Epithelial cell of proximal tubule (primary cell): ENCODE measurements at regions not wholly inside any gene's neighbourhood (a gene's known extent, or its start where the extent isn't known, plus 50 kb on each side); places are given as distances from the start of the nearest gene placed in this dataset.
"Not testable (repeated sequence)": the region's sequence is repeated elsewhere in the genome, so short reads cannot be mapped to it uniquely, and the experiment has no call there.

Experiments used
- DNase-seq: peaks from one replicate; pipeline ENCODE4 v3.0.0-alpha.2; 2011; ENCODE audit warnings: low read depth
- H3K4me3 ChIP-seq: 2 replicates; pipeline ENCODE4 v1.5.1; 2011; ENCODE audit warnings: low read depth, mild to moderate bottlenecking, low read length
- TF ChIP-seq, protein P1 (sequence below): conservative IDR thresholded peaks from 2 replicates; pipeline ENCODE4 v1.5.1; 2012; ENCODE audit warnings: low read depth, mild to moderate bottlenecking, low read length

DNA sequence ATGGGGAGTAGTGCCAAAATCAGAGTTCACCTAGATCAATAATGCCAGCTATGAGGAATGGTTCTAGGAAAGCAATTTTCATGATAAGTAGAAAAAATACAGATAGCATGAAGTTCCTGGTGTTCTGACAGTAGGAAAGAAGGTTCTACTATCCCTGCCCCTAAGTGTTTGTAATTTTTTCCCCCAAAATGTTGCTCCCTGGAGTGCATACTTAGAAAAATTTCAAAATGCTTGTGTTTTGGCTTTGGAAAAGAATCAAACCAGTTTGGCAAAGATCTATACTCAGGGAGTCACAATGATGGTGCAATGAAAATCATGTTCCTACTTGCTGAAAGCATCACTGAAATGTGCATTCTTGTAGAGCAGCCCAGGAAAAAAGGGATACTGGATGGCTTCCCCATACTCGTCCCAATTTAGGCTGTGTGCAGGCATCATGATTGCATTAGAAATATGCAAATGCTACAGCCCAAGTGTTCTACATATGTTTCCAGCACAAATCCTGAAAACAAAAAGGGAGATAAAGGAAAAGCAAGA, 74.7 kb downstream of the LPAR4 start:
- DNase-seq, result no peak
- TF ChIP-seq, protein P1, sequence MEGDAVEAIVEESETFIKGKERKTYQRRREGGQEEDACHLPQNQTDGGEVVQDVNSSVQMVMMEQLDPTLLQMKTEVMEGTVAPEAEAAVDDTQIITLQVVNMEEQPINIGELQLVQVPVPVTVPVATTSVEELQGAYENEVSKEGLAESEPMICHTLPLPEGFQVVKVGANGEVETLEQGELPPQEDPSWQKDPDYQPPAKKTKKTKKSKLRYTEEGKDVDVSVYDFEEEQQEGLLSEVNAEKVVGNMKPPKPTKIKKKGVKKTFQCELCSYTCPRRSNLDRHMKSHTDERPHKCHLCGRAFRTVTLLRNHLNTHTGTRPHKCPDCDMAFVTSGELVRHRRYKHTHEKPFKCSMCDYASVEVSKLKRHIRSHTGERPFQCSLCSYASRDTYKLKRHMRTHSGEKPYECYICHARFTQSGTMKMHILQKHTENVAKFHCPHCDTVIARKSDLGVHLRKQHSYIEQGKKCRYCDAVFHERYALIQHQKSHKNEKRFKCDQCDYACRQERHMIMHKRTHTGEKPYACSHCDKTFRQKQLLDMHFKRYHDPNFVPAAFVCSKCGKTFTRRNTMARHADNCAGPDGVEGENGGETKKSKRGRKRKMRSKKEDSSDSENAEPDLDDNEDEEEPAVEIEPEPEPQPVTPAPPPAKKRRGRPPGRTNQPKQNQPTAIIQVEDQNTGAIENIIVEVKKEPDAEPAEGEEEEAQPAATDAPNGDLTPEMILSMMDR, result no peak
- H3K4me3 ChIP-seq, result no peak overlapping the region

DNA sequence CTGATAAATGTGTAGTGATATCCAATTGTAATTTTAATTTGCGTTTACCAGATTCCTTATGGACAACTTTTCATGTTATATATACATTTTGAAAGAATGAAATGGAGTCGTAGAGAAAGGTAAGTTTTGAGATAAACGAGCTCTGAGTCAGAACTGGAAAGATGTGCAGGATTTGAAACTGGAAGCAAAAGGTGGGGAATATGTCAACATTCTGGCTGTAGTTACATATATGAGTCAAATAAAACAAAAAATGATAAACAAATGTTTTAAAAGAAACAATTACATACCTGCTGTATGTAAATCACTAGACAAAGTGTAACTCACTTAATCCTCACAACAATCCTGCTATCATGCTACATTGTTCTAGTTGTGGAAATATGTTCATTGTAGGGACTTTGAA, 84.0 kb downstream of the LPAR4 start:
- H3K4me3 ChIP-seq, result no peak overlapping the region
- TF ChIP-seq, protein P1, result no peak
- no peak for DNase-seq

DNA sequence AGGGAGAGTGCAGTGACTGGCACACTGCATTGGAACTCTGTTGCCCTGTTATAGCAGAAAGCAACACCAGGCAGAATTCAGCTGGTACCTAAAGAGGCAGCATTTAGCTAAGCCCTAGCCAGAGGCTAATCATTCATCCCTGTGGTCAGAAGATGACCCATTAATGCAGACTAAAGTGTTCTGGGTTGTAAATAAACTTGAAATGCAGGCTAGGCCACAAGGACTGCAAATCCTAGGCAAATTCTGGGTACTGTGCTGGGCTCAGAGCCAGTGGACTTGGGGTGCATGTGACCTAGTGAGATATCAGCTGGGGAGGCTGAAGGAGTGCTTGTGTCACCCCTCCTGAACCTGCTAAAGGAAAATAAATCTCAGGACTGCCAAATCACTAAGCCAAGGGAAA, 91.2 kb downstream of the LPAR4 start:
- no peak overlapping the region for H3K4me3 ChIP-seq
- no peak for DNase-seq
- TF ChIP-seq, protein P1, result no peak

DNA sequence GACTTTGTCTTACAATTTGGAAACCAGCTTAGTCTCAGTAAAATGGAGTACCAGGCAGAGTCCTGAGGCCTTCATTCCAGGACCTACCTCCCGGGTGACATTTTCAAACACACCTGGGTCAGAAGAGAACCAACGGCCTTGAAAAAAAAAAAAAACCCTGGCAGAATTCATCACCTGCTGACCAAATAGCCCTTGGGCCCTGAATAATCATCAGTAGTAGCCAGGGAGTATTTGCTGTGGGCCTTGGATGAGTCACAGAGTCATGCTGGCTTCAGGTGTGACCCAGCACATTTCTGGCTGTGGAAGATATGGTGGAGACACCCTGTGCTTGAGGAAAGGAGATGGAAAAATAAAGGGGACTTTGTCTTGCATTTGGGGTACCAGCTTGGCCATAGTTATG, 92.2 kb downstream of the LPAR4 start:
- no peak overlapping the region for H3K4me3 ChIP-seq
- no peak for DNase-seq
- TF ChIP-seq, protein P1, result no peak

DNA sequence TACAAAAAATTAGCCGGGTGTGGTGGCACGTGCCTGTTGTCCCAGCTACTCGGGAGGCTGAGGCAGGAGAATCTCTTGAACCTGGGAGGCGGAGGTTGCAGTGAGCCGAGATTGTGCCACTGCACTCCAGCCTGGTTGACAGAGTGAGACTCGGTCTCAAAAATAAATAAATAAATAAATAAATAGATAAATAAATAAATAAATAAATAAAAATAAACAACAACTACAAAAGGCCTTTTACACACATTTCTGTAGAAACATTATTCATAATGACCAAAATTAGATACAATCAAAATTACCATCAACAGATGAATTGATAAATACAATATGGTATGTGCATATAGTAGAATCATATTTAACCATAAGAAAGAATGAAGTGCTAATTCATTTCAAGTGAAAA, 96.7 kb downstream of the LPAR4 start:
- H3K4me3 ChIP-seq, DNase-seq: not testable (repeated sequence)

DNA sequence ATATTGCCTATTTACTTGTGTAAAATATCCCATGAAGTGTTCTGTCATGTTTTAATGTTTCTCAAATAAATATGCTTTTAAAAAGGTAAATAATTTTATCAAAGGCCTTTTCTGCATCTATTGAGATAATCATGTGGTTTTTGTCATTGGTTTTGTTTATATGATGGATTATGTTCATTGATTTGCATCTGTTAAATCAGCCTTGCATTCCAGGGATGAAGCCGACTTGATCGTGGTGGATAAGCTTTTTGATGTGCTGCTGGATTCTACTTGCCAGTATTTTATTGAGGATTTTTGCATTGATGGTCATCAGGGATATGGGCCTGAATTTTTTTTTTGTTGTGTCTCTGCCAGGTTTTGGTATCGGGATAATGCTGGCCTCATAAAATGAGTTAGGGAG, 63.9 kb upstream of the P2RY10 start:
- not testable (repeated sequence) for H3K4me3 ChIP-seq, DNase-seq

DNA sequence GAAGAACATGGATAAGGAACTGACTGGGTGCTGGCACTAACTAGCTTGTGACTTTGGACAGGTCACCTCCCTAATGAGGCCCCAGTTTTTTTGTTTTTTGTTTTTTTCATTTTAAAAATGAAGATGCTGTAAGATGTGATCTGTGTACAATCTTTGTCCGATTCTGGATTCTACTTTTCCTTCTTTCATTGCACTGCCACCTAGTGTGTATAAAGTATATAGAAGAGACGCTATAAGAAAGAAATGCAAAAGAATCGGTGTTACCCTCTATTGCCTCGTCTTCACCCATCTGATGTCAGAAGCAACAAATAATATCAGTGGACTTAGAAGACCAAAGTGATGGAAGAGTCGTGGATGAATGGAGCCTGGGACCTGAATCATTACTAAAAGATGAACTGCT, 58.6 kb upstream of the P2RY10 start:
- H3K4me3 ChIP-seq, result no peak overlapping the region
- TF ChIP-seq, protein P1, result peak; percentile 22
- DNase-seq, result no peak
